H1 (cell line): ENCODE measurements at regions not wholly inside any gene's neighbourhood (a gene's known extent, or its start where the extent isn't known, plus 50 kb on each side); places are given as distances from the start of the nearest gene placed in this dataset.

Experiments used
- CTCF ChIA-PET: fragments of 300-600 bp; sonication (Branson Sonifier 250); formaldehyde crosslinking; loops from one replicate; lab custom pipeline; 2021; ENCODE audit not compliant: partially characterized antibody; lab: Charles Lee
- POLR2A ChIA-PET: fragments of 300-600 bp; sonication (Branson Sonifier 250); formaldehyde crosslinking; loops from one replicate; lab custom pipeline; 2021; ENCODE audit warnings: inconsistent platforms; ENCODE audit not compliant: partially characterized antibody; lab: Charles Lee
- DNase-seq, 2 experiments: peaks; one replicate each; pipeline versions ENCODE4 v3.0.0 to v3.0.0-alpha.2; 2010 to 2022; ENCODE audit warnings: low spot score in 2 of 2, low read depth in 1 of 2, mixed read lengths in 1 of 2
- FAIRE-seq: peaks from 2 replicates; lab custom pipeline; 2011; peaks lifted over from hg19 to GRCh38; lab: Jason Lieb, UNC
- H2AFZ ChIP-seq: 2 replicates; pipeline ENCODE4 v1.8.1; 2012; ENCODE audit warnings: low read length, inconsistent platforms
- H2AK5ac ChIP-seq: 2 replicates; pipeline ENCODE4 v1.6.1; 2013; ENCODE audit warnings: low read depth, low read length
- H2BK120ac ChIP-seq: replicated peaks from 2 replicates; pipeline ENCODE3; 2013; ENCODE audit warnings: low read depth, low read length, inconsistent platforms
- H2BK12ac ChIP-seq: 2 replicates; pipeline ENCODE4 v1.6.1; 2013; ENCODE audit warnings: low read depth, low read length
- H2BK15ac ChIP-seq: 2 replicates; pipeline ENCODE4 v1.6.1; 2013; ENCODE audit warnings: low read length
- H2BK20ac ChIP-seq: 2 replicates; pipeline ENCODE4 v1.6.1; 2013; ENCODE audit warnings: low read length
- H2BK5ac ChIP-seq: 2 replicates; pipeline ENCODE4 v1.6.1; 2013; ENCODE audit warnings: low read depth, low read length
- H3K14ac ChIP-seq: 2 replicates; pipeline ENCODE4 v1.6.1; 2013; ENCODE audit warnings: inconsistent platforms; ENCODE audit not compliant: insufficient read length
- H3K18ac ChIP-seq: 2 replicates; pipeline ENCODE4 v1.6.1; 2013; ENCODE audit warnings: low read length; ENCODE audit errors: extremely low read depth
- H3K23ac ChIP-seq: 2 replicates; pipeline ENCODE4 v1.6.1; 2013; ENCODE audit warnings: inconsistent platforms; ENCODE audit not compliant: insufficient read length
- H3K23me2 ChIP-seq: 2 replicates; pipeline ENCODE4 v1.6.1; 2013; ENCODE audit warnings: low read depth, low read length
- H3K27ac ChIP-seq: 2 replicates; pipeline ENCODE4 v1.6.1; 2011; ENCODE audit warnings: low read depth, low read length, inconsistent platforms
- H3K27me3 ChIP-seq, 4 experiments: replicated peaks in 1 of 4; 1 replicate in 1 of 4; 2 replicates in 3 of 4; pipeline versions ENCODE4 v1.6.1 to v1.8.1; 2011 to 2013; ENCODE audit warnings: low read length in 3 of 4, mild to moderate bottlenecking in 3 of 4, inconsistent platforms in 2 of 4, mixed read lengths in 2 of 4, moderate library complexity in 1 of 4; ENCODE audit not compliant: control insufficient read depth in 3 of 4, insufficient read depth in 3 of 4; ENCODE audit errors: extremely low read depth in 1 of 4
- H3K36me3 ChIP-seq, 4 experiments: 2 replicates each; pipeline versions ENCODE4 v1.6.1 to v1.8.1; 2011 to 2013; ENCODE audit warnings: mild to moderate bottlenecking in 4 of 4, low read length in 3 of 4, moderate library complexity in 2 of 4, control low read depth in 1 of 4, inconsistent platforms in 1 of 4; ENCODE audit not compliant: insufficient read depth in 4 of 4, control insufficient read depth in 2 of 4
- H3K4ac ChIP-seq: replicated peaks from 2 replicates; pipeline ENCODE3; 2013; ENCODE audit warnings: low read length, low read depth, mixed read lengths, inconsistent platforms; ENCODE audit not compliant: insufficient read length
- H3K4me1 ChIP-seq, 4 experiments: replicated peaks in 1 of 4; 1 replicate in 1 of 4; 2 replicates in 3 of 4; pipeline versions ENCODE4 v1.6.1 to v1.8.1; 2011 to 2013; ENCODE audit warnings: low read length in 3 of 4, inconsistent platforms in 2 of 4, mixed read lengths in 1 of 4; ENCODE audit not compliant: insufficient read depth in 4 of 4, control insufficient read depth in 3 of 4
- H3K4me2 ChIP-seq, 2 experiments: 2 replicates each; pipeline versions ENCODE4 v1.6.1 to v1.8.1; 2011 to 2013; ENCODE audit warnings: low read depth in 2 of 2, low read length in 2 of 2, control low read depth in 1 of 2, inconsistent platforms in 1 of 2, mild to moderate bottlenecking in 1 of 2; ENCODE audit not compliant: insufficient read depth in 1 of 2
- H3K4me3 ChIP-seq, 4 experiments: fragments of 200-600, 300-600 bp in 1 of 4; sonication (generic), shearing (Covaris generic), sonication (Bioruptor Twin) in 1 of 4; 2 replicates each; pipeline versions ENCODE4 v1.5.1 to v1.8.1; 2011 to 2016; ENCODE audit warnings: low read length in 4 of 4, low read depth in 3 of 4, control low read depth in 2 of 4, inconsistent platforms in 2 of 4, mild to moderate bottlenecking in 2 of 4, mixed read lengths in 1 of 4, moderate library complexity in 1 of 4; ENCODE audit not compliant: insufficient read depth in 2 of 4; ENCODE audit errors: extremely low read depth in 1 of 4
- H3K56ac ChIP-seq: replicated peaks from 2 replicates; pipeline ENCODE3; 2013; ENCODE audit warnings: low read depth, mild to moderate bottlenecking, mixed read lengths, low read length, inconsistent platforms; ENCODE audit not compliant: insufficient read length
- H3K79me1 ChIP-seq: 2 replicates; pipeline ENCODE4 v1.6.1; 2013; ENCODE audit warnings: low read depth, low read length, control low read depth
- H3K79me2 ChIP-seq, 2 experiments: 2 replicates each; pipeline versions ENCODE4 v1.6.1 to v1.8.1; 2012 to 2013; ENCODE audit warnings: low read length in 2 of 2, mild to moderate bottlenecking in 2 of 2, inconsistent platforms in 1 of 2; ENCODE audit not compliant: insufficient read depth in 2 of 2, control insufficient read depth in 1 of 2
- H3K9ac ChIP-seq, 4 experiments: replicated peaks in 1 of 4; 1 replicate in 1 of 4; 2 replicates in 3 of 4; pipeline versions ENCODE4 v1.6.1 to v1.8.1; 2011 to 2013; ENCODE audit warnings: low read depth in 3 of 4, low read length in 3 of 4, control low read depth in 2 of 4, mild to moderate bottlenecking in 2 of 4, moderate library complexity in 2 of 4, inconsistent platforms in 1 of 4; ENCODE audit errors: extremely low read depth in 1 of 4
- H3K9me3 ChIP-seq, 2 experiments: 2 replicates each; pipeline versions ENCODE4 v1.6.1 to v1.8.1; 2012 to 2013; ENCODE audit warnings: mild to moderate bottlenecking in 2 of 2, moderate library complexity in 2 of 2, control low read depth in 1 of 2, inconsistent platforms in 1 of 2, low read depth in 1 of 2, low read length in 1 of 2, mixed read lengths in 1 of 2; ENCODE audit not compliant: insufficient read depth in 2 of 2
- H4K20me1 ChIP-seq, 2 experiments: replicated peaks in 1 of 2; 2 replicates each; pipeline versions ENCODE3 to v1.8.1; 2011 to 2013; ENCODE audit warnings: inconsistent platforms in 2 of 2, low read length in 2 of 2, mild to moderate bottlenecking in 1 of 2; ENCODE audit not compliant: insufficient read depth in 2 of 2, control insufficient read depth in 1 of 2
- H4K5ac ChIP-seq: 2 replicates; pipeline ENCODE4 v1.6.1; 2013; ENCODE audit warnings: low read length, low read depth, mixed read lengths, inconsistent platforms; ENCODE audit not compliant: insufficient read length
- H4K8ac ChIP-seq: 2 replicates; pipeline ENCODE4 v1.8.0; 2013; ENCODE audit warnings: mild to moderate bottlenecking, moderate library complexity, low read length, inconsistent platforms; ENCODE audit not compliant: insufficient read depth; ENCODE audit errors: extremely low read depth
- H4K91ac ChIP-seq: replicated peaks from 2 replicates; pipeline ENCODE3; 2013; ENCODE audit warnings: low read length, mixed read lengths, inconsistent platforms; ENCODE audit not compliant: insufficient read length
- BACH1 ChIP-seq: IDR thresholded peaks from 2 replicates; pipeline ENCODE4 v1.6.1; 2012; ENCODE audit warnings: low read length, improper control_type of control experiment
- CHD2 ChIP-seq: IDR thresholded peaks from 2 replicates; pipeline ENCODE4 v1.6.1; 2012; ENCODE audit warnings: low read length, improper control_type of control experiment
- CTCF ChIP-seq, 3 experiments: IDR thresholded peaks; 1 replicate in 2 of 3; 2 replicates in 1 of 3; pipeline versions ENCODE4 v1.5.1 to v1.6.1; 2011; ENCODE audit warnings: low read length in 3 of 3, mild to moderate bottlenecking in 3 of 3, inconsistent platforms in 2 of 3, low read depth in 1 of 3, moderate library complexity in 1 of 3; ENCODE audit not compliant: insufficient read depth in 1 of 3; ENCODE audit errors: control extremely low read depth in 1 of 3
- EZH2 ChIP-seq: fragments of 200-600 bp; sonication (generic); IDR thresholded peaks from 2 replicates; pipeline ENCODE4 v1.7.1; 2012; ENCODE audit warnings: low read depth, mild to moderate bottlenecking, moderate library complexity, low read length, inconsistent platforms; ENCODE audit not compliant: severe bottlenecking
- MAFK ChIP-seq: IDR thresholded peaks from 2 replicates; pipeline ENCODE4 v1.6.1; 2012; ENCODE audit warnings: low read depth, mild to moderate bottlenecking, improper control_type of control experiment, low read length
- PHF8 ChIP-seq: fragments of 200-600 bp; sonication (generic); conservative IDR thresholded peaks from 2 replicates; pipeline ENCODE4 v1.7.1; 2012; ENCODE audit warnings: low read depth, mild to moderate bottlenecking, inconsistent platforms, low read length, moderate library complexity
- SIX5 ChIP-seq: IDR thresholded peaks from 2 replicates; pipeline ENCODE4 v1.6.1; 2011; ENCODE audit warnings: mild to moderate bottlenecking, low read depth, low read length
- ZNF274 ChIP-seq: IDR thresholded peaks from 2 replicates; pipeline ENCODE4 v1.7.0; 2012; ENCODE audit warnings: low read length, borderline replicate concordance; ENCODE audit errors: extremely low read depth
- WGBS, 2 experiments: shearing (Covaris generic) in 1 of 2; methylation state at CpG; one replicate each; pipeline versions ENCODE4 v1.1.6 to v1.1.7; 2013 to 2015; ENCODE audit warnings: low lambda C conversion rate in 2 of 2, mixed read lengths in 2 of 2, inconsistent platforms in 1 of 2, low coverage in 1 of 2, missing lambda C conversion rate in 1 of 2; ENCODE audit not compliant: insufficient replicate concordance in 2 of 2, insufficient coverage in 1 of 2, insufficient read length in 1 of 2; ENCODE audit errors: extremely low coverage in 1 of 2, missing lambda C conversion rate in 1 of 2; 5-methylcytosine and 5-hydroxymethylcytosine counted together

GRCh38 chr5:42235837-42236236 is 187.4 kb upstream of the GHR start:
- Histone ChIP-seq H3K79me2 (no peaks in the 10 kb centered on the region), H3K27me3 (no peaks in the 10 kb centered on the region), H3K56ac (no peak overlapping the region), H3K36me3 (no peaks in the 10 kb centered on the region), H3K27ac (no peak overlapping the region), H2BK20ac (no peak overlapping the region), H3K4ac (no peak overlapping the region), H4K8ac (no peak overlapping the region), H3K4me1 (no peaks in the 10 kb centered on the region), H2AFZ (no peak overlapping the region), H2AK5ac (no peak overlapping the region), H2BK120ac (no peak overlapping the region), H2BK5ac (no peak overlapping the region), H3K79me1 (no peaks in the 10 kb centered on the region), H3K23ac (no peak overlapping the region), H3K23me2 (no peaks in the 10 kb centered on the region)
- WGBS, 2 experiments = 92% methylated on average over 3 of the region's 3 CpGs; no CpG with 5 or more reads in 1 of the 2 experiments
- FAIRE-seq (no peak), DNase-seq (no peak)
- TF ChIP-seq SIX5 (no peak), CHD2 (no peak), CTCF (IDR thresholded peaks at IDR 0.05; ENCODE audit: control extremely low read depth in 1 of 3, insufficient read depth in 1 of 3, low read depth in 1 of 3, low read length in 3 of 3) (no peak), BACH1 (no peak), MAFK (no peak), ZNF274 (no peak), PHF8 (no peak), EZH2 (no peak)
- TF ChIP-seq, all 59 proteins: peak for 0
- Histone ChIP-seq H2BK12ac (no peak overlapping the region), H2BK15ac (no peak overlapping the region), H3K4me3 (no peak overlapping the region), H4K91ac (no peak overlapping the region), H3K9ac (no peak overlapping the region), H4K5ac (no peak overlapping the region), H3K4me2 (no peak overlapping the region), H4K20me1 (no peaks in the 10 kb centered on the region), H3K14ac (no peak overlapping the region), H3K9me3 (no peaks in the 10 kb centered on the region; a peak in 1 of 4 replicates), H3K18ac (no peak overlapping the region)
- CTCF ChIA-PET = no interaction called here
- POLR2A ChIA-PET = no interaction called here
